Neural cell (in vitro differentiated cells): ENCODE measurements at regions not wholly inside any gene's neighbourhood (a gene's known extent, or its start where the extent isn't known, plus 50 kb on each side); places are given as distances from the start of the nearest gene placed in this dataset.

Experiments
- H2AFZ ChIP-seq: fragments of 200-600, 300-800 bp; sonication (generic), shearing (Covaris generic); 2 replicates; pipeline ENCODE4 v1.6.0; 2014; ENCODE audit warnings: low read depth, mild to moderate bottlenecking, antibody characterized with exemption, low read length, moderate library complexity
- H3F3A ChIP-seq: fragments of 200-600 bp; shearing (Covaris generic); 2 replicates; pipeline ENCODE4 v1.6.1; 2016; ENCODE audit warnings: mild to moderate bottlenecking, moderate library complexity, mixed read lengths, antibody characterized with exemption, low read length; ENCODE audit not compliant: insufficient read depth, poor library complexity, severe bottlenecking
- H3K27ac ChIP-seq: fragments of 200-600, 300-800 bp; sonication (generic), shearing (Covaris generic); 2 replicates; pipeline ENCODE4 v1.5.1; 2014; ENCODE audit warnings: mild to moderate bottlenecking, low read length, moderate library complexity
- H3K27me3 ChIP-seq: fragments of 300-800, 200-600 bp; sonication (generic), shearing (Covaris generic); 2 replicates; pipeline ENCODE4 v1.6.0; 2014; ENCODE audit warnings: mild to moderate bottlenecking, low read depth, low read length, moderate library complexity; ENCODE audit not compliant: insufficient read depth
- H3K36me3 ChIP-seq: fragments of 300-800, 200-600 bp; sonication (generic), shearing (Covaris generic); 2 replicates; pipeline ENCODE4 v1.5.1; 2014; ENCODE audit warnings: mild to moderate bottlenecking, antibody characterized with exemption, low read length, moderate library complexity; ENCODE audit not compliant: insufficient read depth
- H3K4me2 ChIP-seq: fragments of 300-800, 200-600 bp; sonication (generic), shearing (Covaris generic); 2 replicates; pipeline ENCODE4 v1.6.0; 2014; ENCODE audit warnings: mild to moderate bottlenecking, low read length
- H3K4me3 ChIP-seq: fragments of 300-800, 200-600 bp; sonication (generic), shearing (Covaris generic); 2 replicates; pipeline ENCODE4 v1.5.1; 2014; ENCODE audit warnings: mild to moderate bottlenecking, low read length, moderate library complexity
- H3K79me2 ChIP-seq: fragments of 200-600 bp; shearing (Covaris generic); replicated peaks from 2 replicates; pipeline ENCODE4 v1.6.0; 2014; ENCODE audit warnings: mild to moderate bottlenecking, low read length, moderate library complexity; ENCODE audit not compliant: insufficient read depth
- H3K9ac ChIP-seq: fragments of 300-800, 200-600 bp; sonication (generic), shearing (Covaris generic); 2 replicates; pipeline ENCODE4 v1.6.1; 2016; ENCODE audit warnings: mild to moderate bottlenecking, low read length, mixed read lengths
- H3K9me2 ChIP-seq: fragments of 200-600 bp; shearing (Covaris generic); 2 replicates; pipeline ENCODE4 v1.6.1; 2016; ENCODE audit warnings: mild to moderate bottlenecking, low read length, mixed read lengths; ENCODE audit not compliant: insufficient read depth
- H3K9me3 ChIP-seq: fragments of 200-600, 300-800 bp; sonication (generic), shearing (Covaris generic); 2 replicates; pipeline ENCODE4 v1.6.1; 2016; ENCODE audit warnings: mild to moderate bottlenecking, mixed run types, low read length, moderate library complexity, mixed read lengths
- H4K20me1 ChIP-seq: fragments of 200-600 bp; shearing (Covaris generic); 2 replicates; pipeline ENCODE4 v1.6.1; 2016; ENCODE audit warnings: mild to moderate bottlenecking, mixed run types; ENCODE audit not compliant: insufficient read depth
- EP300 ChIP-seq: fragments of 450-650 bp; conservative IDR thresholded peaks from 2 replicates; pipeline ENCODE4 v1.6.1; 2014; ENCODE audit warnings: antibody characterized with exemption, mild to moderate bottlenecking, moderate library complexity; ENCODE audit not compliant: poor library complexity, severe bottlenecking
- EZH2 ChIP-seq: fragments of 200-600, 300-800 bp; shearing (Covaris generic), sonication (generic); IDR thresholded peaks from 2 replicates; pipeline ENCODE4 v1.6.1; 2014; ENCODE audit warnings: antibody characterized with exemption, low read length, borderline replicate concordance, mild to moderate bottlenecking; ENCODE audit not compliant: insufficient read depth, poor library complexity, severe bottlenecking
- MXI1 ChIP-seq: fragments of 450-650 bp; conservative IDR thresholded peaks from 2 replicates; pipeline ENCODE4 v1.6.1; 2014; ENCODE audit warnings: antibody characterized with exemption, mild to moderate bottlenecking; ENCODE audit not compliant: poor library complexity, severe bottlenecking
- POLR2AphosphoS5 ChIP-seq: IDR thresholded peaks from 2 replicates; pipeline ENCODE4 v1.6.1; 2012
- RAD21 ChIP-seq: fragments of 450-650 bp; conservative IDR thresholded peaks from 2 replicates; pipeline ENCODE4 v1.6.1; 2014; ENCODE audit warnings: antibody characterized with exemption, mild to moderate bottlenecking, moderate library complexity
- SMC3 ChIP-seq: fragments of 450-650 bp; conservative IDR thresholded peaks from 2 replicates; pipeline ENCODE4 v1.6.1; 2014; ENCODE audit warnings: antibody characterized with exemption, mild to moderate bottlenecking, moderate library complexity; ENCODE audit not compliant: poor library complexity
- TAF1 ChIP-seq: IDR thresholded peaks from 2 replicates; pipeline ENCODE4 v1.6.1; 2012; ENCODE audit warnings: low read depth
- TF ChIP-seq, protein P1 (sequence below): fragments of 450-650 bp; IDR thresholded peaks from 2 replicates; pipeline ENCODE4 v1.5.1; 2014; ENCODE audit warnings: antibody characterized with exemption, mild to moderate bottlenecking, moderate library complexity; ENCODE audit not compliant: poor library complexity, severe bottlenecking
- TF ChIP-seq, protein P2 (sequence below): IDR thresholded peaks from 2 replicates; pipeline ENCODE4 v1.6.1; 2012; ENCODE audit warnings: borderline replicate concordance

DNA sequence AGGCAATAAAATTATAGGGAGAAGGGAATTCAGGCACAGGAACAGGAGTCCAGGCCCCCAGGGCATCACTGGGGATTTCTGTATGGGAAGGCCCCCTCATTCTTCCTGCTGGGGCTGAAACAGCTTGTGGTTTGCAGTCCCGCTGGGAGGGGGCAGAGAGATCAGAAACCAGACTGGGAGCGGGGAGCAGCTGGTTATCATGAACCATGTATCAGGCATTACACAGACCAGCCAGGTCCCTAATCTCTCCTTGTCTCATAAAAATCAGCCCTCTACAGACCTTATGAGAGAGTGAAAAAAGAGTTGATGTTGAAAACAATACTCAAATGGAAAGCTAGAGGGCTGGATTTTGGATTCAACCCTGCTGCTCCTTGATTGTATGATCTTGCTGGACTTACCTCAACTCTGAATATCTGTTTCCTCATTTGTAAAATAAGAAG lies 93.4 kb upstream of the F3 start:
- no peaks in the 10 kb centered on the region for H3K79me2 ChIP-seq
- H3K36me3 ChIP-seq: no peaks in the 10 kb centered on the region
- H3K9me2 ChIP-seq: no peaks in the 10 kb centered on the region
- no peaks in the 10 kb centered on the region for H3K27me3 ChIP-seq
- TF ChIP-seq EZH2 (no peak), TAF1 (no peak), EP300 (no peak), MXI1 (no peak)
- H3K4me3 ChIP-seq: no peak overlapping the region
- no peak overlapping the region for H3K9ac ChIP-seq
- no peak overlapping the region for H3K27ac ChIP-seq
- H3F3A ChIP-seq: no peaks in the 10 kb centered on the region
- H3K4me2 ChIP-seq: no peak overlapping the region
- H2AFZ ChIP-seq: no peak overlapping the region
- no peaks in the 10 kb centered on the region for H3K9me3 ChIP-seq
- H4K20me1 ChIP-seq: no peaks in the 10 kb centered on the region

DNA sequence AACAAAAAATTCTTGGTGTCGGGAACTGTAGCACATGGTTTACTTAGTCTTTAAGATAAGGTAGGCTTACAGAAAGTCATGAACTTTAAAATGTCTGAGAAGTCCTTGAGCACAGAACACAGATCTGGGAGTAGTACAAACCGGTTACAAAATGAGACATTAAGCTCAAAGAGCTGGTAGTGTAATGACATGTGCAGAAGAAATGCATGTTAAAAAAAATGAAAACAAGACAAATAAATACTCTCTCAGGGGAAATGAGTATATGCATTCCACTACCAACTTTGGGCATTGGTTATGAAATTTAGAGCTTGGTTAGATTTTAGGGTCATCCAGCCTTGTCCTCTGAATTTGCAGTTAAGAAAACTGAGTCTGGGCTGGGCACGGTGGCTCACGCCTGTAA lies 91.5 kb upstream of the F3 start:
- Histone ChIP-seq H3K4me2 (no peak overlapping the region), H3K9me2 (no peaks in the 10 kb centered on the region)
- TF ChIP-seq EP300 (no peak), TAF1 (no peak)
- TF ChIP-seq, protein P1, sequence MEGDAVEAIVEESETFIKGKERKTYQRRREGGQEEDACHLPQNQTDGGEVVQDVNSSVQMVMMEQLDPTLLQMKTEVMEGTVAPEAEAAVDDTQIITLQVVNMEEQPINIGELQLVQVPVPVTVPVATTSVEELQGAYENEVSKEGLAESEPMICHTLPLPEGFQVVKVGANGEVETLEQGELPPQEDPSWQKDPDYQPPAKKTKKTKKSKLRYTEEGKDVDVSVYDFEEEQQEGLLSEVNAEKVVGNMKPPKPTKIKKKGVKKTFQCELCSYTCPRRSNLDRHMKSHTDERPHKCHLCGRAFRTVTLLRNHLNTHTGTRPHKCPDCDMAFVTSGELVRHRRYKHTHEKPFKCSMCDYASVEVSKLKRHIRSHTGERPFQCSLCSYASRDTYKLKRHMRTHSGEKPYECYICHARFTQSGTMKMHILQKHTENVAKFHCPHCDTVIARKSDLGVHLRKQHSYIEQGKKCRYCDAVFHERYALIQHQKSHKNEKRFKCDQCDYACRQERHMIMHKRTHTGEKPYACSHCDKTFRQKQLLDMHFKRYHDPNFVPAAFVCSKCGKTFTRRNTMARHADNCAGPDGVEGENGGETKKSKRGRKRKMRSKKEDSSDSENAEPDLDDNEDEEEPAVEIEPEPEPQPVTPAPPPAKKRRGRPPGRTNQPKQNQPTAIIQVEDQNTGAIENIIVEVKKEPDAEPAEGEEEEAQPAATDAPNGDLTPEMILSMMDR: no peak

DNA sequence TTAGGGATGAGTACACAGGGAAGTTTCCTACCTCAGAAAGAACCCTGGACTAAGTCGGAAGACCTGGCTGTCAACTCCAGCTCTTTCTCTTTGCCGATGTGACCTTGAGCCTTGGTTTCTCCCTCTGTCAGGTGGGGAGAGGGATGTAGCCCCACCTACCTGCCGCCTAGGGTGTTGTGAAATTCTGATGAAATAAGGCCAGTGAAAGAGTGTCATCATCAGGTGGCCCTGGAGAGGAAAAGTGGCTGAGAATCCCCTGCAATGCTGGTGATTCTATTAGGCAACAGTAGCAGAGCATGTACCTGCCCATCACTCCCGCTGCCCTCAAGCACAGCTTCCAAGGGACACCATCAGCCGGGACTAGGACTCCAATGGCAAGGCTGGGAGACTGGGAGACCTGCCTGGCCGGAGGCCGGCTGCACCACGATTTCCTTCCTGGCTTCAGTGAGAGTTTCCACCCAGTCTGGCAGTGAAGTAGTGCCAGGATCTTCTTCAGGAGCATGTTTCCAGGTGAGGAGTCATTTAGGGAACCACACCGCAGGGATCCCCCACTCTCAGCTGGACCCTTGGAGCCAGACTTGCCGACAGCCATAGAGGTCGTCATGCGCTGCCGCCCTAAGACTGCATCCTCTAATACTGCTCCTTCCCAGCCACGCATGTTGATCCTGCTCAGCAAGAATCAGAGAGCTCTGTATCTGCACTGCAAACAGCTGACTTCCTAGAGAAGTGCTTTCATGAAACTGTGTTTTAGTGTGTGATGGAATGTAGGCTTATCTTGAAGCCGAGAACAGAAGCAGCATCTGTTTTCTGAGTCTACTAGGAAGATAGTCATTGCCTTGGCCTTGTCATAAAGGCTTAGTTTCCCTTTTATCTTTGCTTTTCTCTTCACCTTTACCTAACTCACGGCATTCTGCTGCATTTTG lies 88.0 kb upstream of the F3 start:
- H3K9me3 ChIP-seq: no peaks in the 10 kb centered on the region
- no peak overlapping the region for H3K27ac ChIP-seq
- no peaks in the 10 kb centered on the region for H4K20me1 ChIP-seq
- H3K36me3 ChIP-seq: no peaks in the 10 kb centered on the region
- H3F3A ChIP-seq: no peaks in the 10 kb centered on the region
- H3K4me3 ChIP-seq: no peak overlapping the region
- H3K9ac ChIP-seq: no peak overlapping the region
- no peaks in the 10 kb centered on the region for H3K9me2 ChIP-seq
- H3K4me2 ChIP-seq: no peak overlapping the region
- no peak overlapping the region for H2AFZ ChIP-seq
- H3K79me2 ChIP-seq: no peaks in the 10 kb centered on the region
- H3K27me3 ChIP-seq: no peaks in the 10 kb centered on the region
- no peak for TF ChIP-seq RAD21
- TF ChIP-seq, protein P1: no peak
- TF ChIP-seq EZH2: no peak
- no peak for TF ChIP-seq MXI1
- TF ChIP-seq POLR2AphosphoS5: no peak
- no peak for TF ChIP-seq TAF1
- TF ChIP-seq, protein P2, sequence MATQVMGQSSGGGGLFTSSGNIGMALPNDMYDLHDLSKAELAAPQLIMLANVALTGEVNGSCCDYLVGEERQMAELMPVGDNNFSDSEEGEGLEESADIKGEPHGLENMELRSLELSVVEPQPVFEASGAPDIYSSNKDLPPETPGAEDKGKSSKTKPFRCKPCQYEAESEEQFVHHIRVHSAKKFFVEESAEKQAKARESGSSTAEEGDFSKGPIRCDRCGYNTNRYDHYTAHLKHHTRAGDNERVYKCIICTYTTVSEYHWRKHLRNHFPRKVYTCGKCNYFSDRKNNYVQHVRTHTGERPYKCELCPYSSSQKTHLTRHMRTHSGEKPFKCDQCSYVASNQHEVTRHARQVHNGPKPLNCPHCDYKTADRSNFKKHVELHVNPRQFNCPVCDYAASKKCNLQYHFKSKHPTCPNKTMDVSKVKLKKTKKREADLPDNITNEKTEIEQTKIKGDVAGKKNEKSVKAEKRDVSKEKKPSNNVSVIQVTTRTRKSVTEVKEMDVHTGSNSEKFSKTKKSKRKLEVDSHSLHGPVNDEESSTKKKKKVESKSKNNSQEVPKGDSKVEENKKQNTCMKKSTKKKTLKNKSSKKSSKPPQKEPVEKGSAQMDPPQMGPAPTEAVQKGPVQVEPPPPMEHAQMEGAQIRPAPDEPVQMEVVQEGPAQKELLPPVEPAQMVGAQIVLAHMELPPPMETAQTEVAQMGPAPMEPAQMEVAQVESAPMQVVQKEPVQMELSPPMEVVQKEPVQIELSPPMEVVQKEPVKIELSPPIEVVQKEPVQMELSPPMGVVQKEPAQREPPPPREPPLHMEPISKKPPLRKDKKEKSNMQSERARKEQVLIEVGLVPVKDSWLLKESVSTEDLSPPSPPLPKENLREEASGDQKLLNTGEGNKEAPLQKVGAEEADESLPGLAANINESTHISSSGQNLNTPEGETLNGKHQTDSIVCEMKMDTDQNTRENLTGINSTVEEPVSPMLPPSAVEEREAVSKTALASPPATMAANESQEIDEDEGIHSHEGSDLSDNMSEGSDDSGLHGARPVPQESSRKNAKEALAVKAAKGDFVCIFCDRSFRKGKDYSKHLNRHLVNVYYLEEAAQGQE: no peak
- no peak for TF ChIP-seq EP300
- no peak for TF ChIP-seq SMC3

More for the DNA sequence above, 91.5 kb upstream of the F3 start:
- no peak overlapping the region for H2AFZ ChIP-seq
- H3K4me3 ChIP-seq: no peak overlapping the region
- no peak overlapping the region for H3K27ac ChIP-seq
- H3K27me3 ChIP-seq: no peaks in the 10 kb centered on the region
- H3F3A ChIP-seq: no peaks in the 10 kb centered on the region
- H4K20me1 ChIP-seq: no peaks in the 10 kb centered on the region
- H3K79me2 ChIP-seq: no peaks in the 10 kb centered on the region
- no peaks in the 10 kb centered on the region for H3K36me3 ChIP-seq
- no peaks in the 10 kb centered on the region for H3K9me3 ChIP-seq
- no peak overlapping the region for H3K9ac ChIP-seq
